Esophagus muscularis mucosa (tissue), 4 donors: ENCODE measurements at regions not wholly inside any gene's neighbourhood (a gene's known extent, or its start where the extent isn't known, plus 50 kb on each side); places are given as distances from the start of the nearest gene placed in this dataset.

Experiments
- DNase-seq: peaks from one replicate; pipeline ENCODE4 v3.0.0-alpha.2; 2017; ENCODE audit errors: extremely low spot score
- H3K27ac ChIP-seq, 4 donors: fragments of 200-600 bp; sonication (generic); replicated peaks in 1 of 4; 1 replicate in 3 of 4; 2 replicates in 1 of 4; pipeline ENCODE4 v1.5.1; 2016 to 2019; ENCODE audit warnings: mild to moderate bottlenecking in 1 of 4
- H3K27me3 ChIP-seq, 4 donors: fragments of 200-600 bp; sonication (generic); one replicate each; pipeline versions ENCODE4 v1.5.1 to v1.6.0; 2016 to 2019
- H3K36me3 ChIP-seq, 4 donors: fragments of 200-600 bp; sonication (generic); one replicate each; pipeline ENCODE4 v1.5.1; 2016 to 2019
- H3K4me1 ChIP-seq, 4 donors: fragments of 200-600 bp; sonication (generic); one replicate each; pipeline ENCODE4 v1.5.1; 2016 to 2019
- H3K4me3 ChIP-seq, 4 donors: fragments of 200-600 bp; sonication (generic); 1 replicate in 2 of 4; 2 replicates in 2 of 4; pipeline ENCODE4 v1.5.1; 2016 to 2019; ENCODE audit warnings: mild to moderate bottlenecking in 4 of 4, moderate library complexity in 1 of 4
- H3K9me3 ChIP-seq, 4 donors: fragments of 200-600 bp; sonication (generic); 1 replicate in 3 of 4; 2 replicates in 1 of 4; pipeline ENCODE4 v1.5.1; 2016 to 2019
- EP300 ChIP-seq: sonication (generic); formaldehyde crosslinking; IDR thresholded peaks from one replicate; pipeline ENCODE4 v1.6.1; 2017; ENCODE audit warnings: antibody characterized with exemption
- POLR2A ChIP-seq: fragments of 450-650 bp; IDR thresholded peaks from one replicate; pipeline ENCODE4 v1.6.1; 2017; ENCODE audit warnings: antibody characterized with exemption, moderate library complexity, mild to moderate bottlenecking, low read depth
- POLR2AphosphoS5 ChIP-seq, 2 donors: sonication (generic); formaldehyde crosslinking; IDR thresholded peaks; one replicate each; pipeline ENCODE4 v1.6.1; 2017; ENCODE audit warnings: antibody characterized with exemption in 2 of 2
- WGBS: methylation state at CpG from one replicate; pipeline ENCODE4 v1.1.5; 2018; 5-methylcytosine and 5-hydroxymethylcytosine counted together
- intact Hi-C: fragments of 100-400 bp; cut with DNase I; formaldehyde crosslinking; loops from one replicate; pipeline ENCODE4 v1.15.1; 2023
- TF ChIP-seq, protein P1 (sequence below), 3 experiments: fragments of 200-600 bp in 2 of 3; fragments of 450-650 bp in 1 of 3; sonication (generic) in 2 of 3; IDR thresholded peaks; one replicate each; pipeline ENCODE4 v1.5.1; 2017 to 2019; ENCODE audit warnings: antibody characterized with exemption in 3 of 3, mild to moderate bottlenecking in 2 of 3, moderate library complexity in 1 of 3

GRCh38 chr2:193774166-193774565, 1579.4 kb upstream of the TMEFF2 start:
- 48% methylated on average over 2 of the region's 2 CpGs for WGBS
- H3K9me3 ChIP-seq, result no peaks in the 10 kb centered on the region
- DNase-seq, result no peak
- H3K4me1 ChIP-seq, result no peaks in the 10 kb centered on the region
- TF ChIP-seq, protein P1, sequence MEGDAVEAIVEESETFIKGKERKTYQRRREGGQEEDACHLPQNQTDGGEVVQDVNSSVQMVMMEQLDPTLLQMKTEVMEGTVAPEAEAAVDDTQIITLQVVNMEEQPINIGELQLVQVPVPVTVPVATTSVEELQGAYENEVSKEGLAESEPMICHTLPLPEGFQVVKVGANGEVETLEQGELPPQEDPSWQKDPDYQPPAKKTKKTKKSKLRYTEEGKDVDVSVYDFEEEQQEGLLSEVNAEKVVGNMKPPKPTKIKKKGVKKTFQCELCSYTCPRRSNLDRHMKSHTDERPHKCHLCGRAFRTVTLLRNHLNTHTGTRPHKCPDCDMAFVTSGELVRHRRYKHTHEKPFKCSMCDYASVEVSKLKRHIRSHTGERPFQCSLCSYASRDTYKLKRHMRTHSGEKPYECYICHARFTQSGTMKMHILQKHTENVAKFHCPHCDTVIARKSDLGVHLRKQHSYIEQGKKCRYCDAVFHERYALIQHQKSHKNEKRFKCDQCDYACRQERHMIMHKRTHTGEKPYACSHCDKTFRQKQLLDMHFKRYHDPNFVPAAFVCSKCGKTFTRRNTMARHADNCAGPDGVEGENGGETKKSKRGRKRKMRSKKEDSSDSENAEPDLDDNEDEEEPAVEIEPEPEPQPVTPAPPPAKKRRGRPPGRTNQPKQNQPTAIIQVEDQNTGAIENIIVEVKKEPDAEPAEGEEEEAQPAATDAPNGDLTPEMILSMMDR (IDR thresholded peaks at IDR 0.05), result no peak
- H3K27me3 ChIP-seq, result no peaks in the 10 kb centered on the region
- no peak overlapping the region for H3K27ac ChIP-seq
- intact Hi-C loops, result no loop called here
- H3K36me3 ChIP-seq, result no peaks in the 10 kb centered on the region
- H3K4me3 ChIP-seq, result no peak overlapping the region

GRCh38 chr2:193751299-193751698, 1556.6 kb upstream of the TMEFF2 start:
- WGBS, result 72% methylated on average over 2 of the region's 2 CpGs

GRCh38 chr2:193749485-193749884, 1554.8 kb upstream of the TMEFF2 start:
- DNase-seq, result no peak
- 84% methylated on average over 2 of the region's 2 CpGs for WGBS
- Histone ChIP-seq H3K4me1 (no peaks in the 10 kb centered on the region), H3K4me3 (no peak overlapping the region), H3K36me3 (no peaks in the 10 kb centered on the region), H3K27me3 (no peaks in the 10 kb centered on the region), H3K27ac (no peak overlapping the region), H3K9me3 (no peaks in the 10 kb centered on the region)
- TF ChIP-seq POLR2AphosphoS5 (IDR thresholded peaks at IDR 0.05) (no peak), POLR2A (no peak), EP300 (no peak)
- TF ChIP-seq, protein P1 (IDR thresholded peaks at IDR 0.05), result no peak
- intact Hi-C loops, result no loop called here

More at GRCh38 chr2:193751299-193751698, 1556.6 kb upstream of the TMEFF2 start:
- H3K36me3 ChIP-seq, result no peaks in the 10 kb centered on the region
- intact Hi-C loops, result no loop called here
- no peak for DNase-seq
- no peaks in the 10 kb centered on the region for H3K27me3 ChIP-seq
- no peak overlapping the region for H3K4me3 ChIP-seq
- H3K4me1 ChIP-seq, result no peaks in the 10 kb centered on the region
- H3K27ac ChIP-seq, result no peak overlapping the region
- TF ChIP-seq, protein P1 (IDR thresholded peaks at IDR 0.05), result no peak
- no peak for TF ChIP-seq POLR2A
- TF ChIP-seq EP300, result no peak
- no peak for TF ChIP-seq POLR2AphosphoS5 (IDR thresholded peaks at IDR 0.05)
- no peaks in the 10 kb centered on the region for H3K9me3 ChIP-seq

- Histone ChIP-seq H3K4me3 (no peak overlapping the region), H3K9me3 (no peaks in the 10 kb centered on the region), H3K27ac (no peak overlapping the region), H3K36me3 (no peaks in the 10 kb centered on the region), H3K27me3 (no peaks in the 10 kb centered on the region), H3K4me1 (no peaks in the 10 kb centered on the region)
- WGBS, result 47% methylated on average over 4 of the region's 4 CpGs
- TF ChIP-seq, protein P1 (IDR thresholded peaks at IDR 0.05), result no peak
- TF ChIP-seq POLR2AphosphoS5 (IDR thresholded peaks at IDR 0.05), result no peak
- no peak for TF ChIP-seq POLR2A
- no peak for TF ChIP-seq EP300
- intact Hi-C loops, result no loop called here
- no peak for DNase-seq
These were observed 1548.4 kb upstream of the TMEFF2 start for GRCh38 chr2:193743089-193743488.

- intact Hi-C loops, result no loop called here
- no peak for DNase-seq
- Histone ChIP-seq H3K36me3 (no peaks in the 10 kb centered on the region), H3K27ac (no peak overlapping the region), H3K27me3 (no peaks in the 10 kb centered on the region), H3K4me3 (no peak overlapping the region), H3K9me3 (no peaks in the 10 kb centered on the region), H3K4me1 (no peaks in the 10 kb centered on the region)
- TF ChIP-seq POLR2A (no peak), POLR2AphosphoS5 (IDR thresholded peaks at IDR 0.05) (no peak), EP300 (no peak)
- TF ChIP-seq, protein P1 (IDR thresholded peaks at IDR 0.05), result no peak
- 96% methylated on average over 2 of the region's 4 CpGs for WGBS
These were observed 1544.2 kb upstream of the TMEFF2 start for GRCh38 chr2:193738892-193739291.
